ENCODE measurements at regions not wholly inside any gene's neighbourhood (a gene's known extent, or its start where the extent isn't known, plus 50 kb on each side); places are given as distances from the start of the nearest gene placed in this dataset.

DNA sequence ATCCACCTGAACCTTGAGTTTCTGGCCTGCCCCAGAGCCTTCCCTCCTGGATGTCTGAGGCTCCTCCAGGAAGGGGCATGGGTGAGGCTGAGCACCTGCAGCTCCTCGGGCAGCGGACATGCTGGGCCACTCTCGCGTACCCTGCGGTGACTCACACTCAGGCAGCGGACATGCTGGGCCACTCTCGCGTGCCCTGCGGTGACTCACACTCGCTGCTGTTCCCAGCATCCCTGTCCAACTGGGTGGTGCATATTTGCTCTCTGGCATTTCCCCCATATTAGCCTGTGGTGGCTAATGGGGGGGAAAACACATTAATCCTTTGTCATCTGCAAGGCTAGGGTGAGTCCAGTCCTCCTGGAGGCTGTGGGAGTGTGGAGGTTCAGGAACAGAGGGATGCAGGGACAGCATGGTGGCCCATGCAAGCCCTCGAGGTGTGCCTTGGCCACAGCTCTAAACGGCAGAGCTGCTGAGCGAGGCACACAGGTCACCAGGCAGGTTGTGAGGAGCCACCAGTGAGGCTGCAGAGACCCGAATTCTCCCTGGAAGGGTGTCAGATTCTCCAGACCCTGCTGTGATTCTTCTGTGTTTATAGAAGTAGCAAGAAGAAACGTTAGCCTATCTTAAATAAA, 728.1 kb downstream of the BRD1 start:
- H4K20me1 ChIP-seq: peaks cover 0 to 9% (median 0%) of the 10 kb centered on the region in 11 experiments; a peak in 3 of 22 replicates
- H3K36me3 ChIP-seq: no peaks in the 10 kb centered on the region
- H3K4me2 ChIP-seq: peak overlapping the region in 6 of 11 experiments; percentile 60 to 72 (median 66); a peak in 9 of 22 replicates
- no peak overlapping the region for H3K27ac ChIP-seq
- no peak overlapping the region for H3K9ac ChIP-seq
- H3K27me3 ChIP-seq: peaks cover 0 to 19% (median 5%) of the 10 kb centered on the region in 11 experiments; a peak in 8 of 22 replicates
- H3K4me3 ChIP-seq: no peak overlapping the region
- no peaks in the 10 kb centered on the region for H3K9me3 ChIP-seq (replicated peaks in 1 of 11)
- H3K4me1 ChIP-seq: peaks cover 0 to 42% (median 27%) of the 10 kb centered on the region in 10 experiments; a peak in 14 of 20 replicates
- TF ChIP-seq Cebpa-rat (IDR thresholded peaks at IDR 0.05): no peak

- Histone ChIP-seq H4K20me1 (peaks cover 0 to 9% (median 0%) of the 10 kb centered on the region in 11 experiments; a peak in 3 of 22 replicates), H3K9me3 (replicated peaks in 1 of 11) (no peaks in the 10 kb centered on the region), H3K36me3 (no peaks in the 10 kb centered on the region), H3K4me2 (no peak overlapping the region), H3K27ac (no peak overlapping the region), H3K4me3 (no peak overlapping the region), H3K9ac (no peak overlapping the region), H3K4me1 (peaks cover 0 to 43% (median 29%) of the 10 kb centered on the region in 10 experiments; a peak in 14 of 20 replicates), H3K27me3 (peaks cover 0 to 19% (median 5%) of the 10 kb centered on the region in 11 experiments; a peak in 8 of 22 replicates)
- TF ChIP-seq Cebpa-rat (IDR thresholded peaks at IDR 0.05): no peak
These were observed 728.6 kb downstream of the BRD1 start for GRCh38 chr22:49099089-49099488.

- Histone ChIP-seq H3K4me3 (no peak overlapping the region), H3K9me3 (replicated peaks in 1 of 11) (no peaks in the 10 kb centered on the region), H3K4me1 (peaks cover 0 to 50% (median 37%) of the 10 kb centered on the region in 10 experiments; a peak in 14 of 20 replicates), H3K9ac (no peak overlapping the region), H3K4me2 (no peak overlapping the region), H3K36me3 (no peaks in the 10 kb centered on the region), H4K20me1 (peaks cover 0 to 9% (median 0%) of the 10 kb centered on the region in 11 experiments; a peak in 3 of 22 replicates), H3K27me3 (peaks cover 0 to 19% (median 5%) of the 10 kb centered on the region in 11 experiments; a peak in 8 of 22 replicates), H3K27ac (no peak overlapping the region)
- no peak for TF ChIP-seq Cebpa-rat (IDR thresholded peaks at IDR 0.05)
These were observed 729.7 kb downstream of the BRD1 start for GRCh38 chr22:49097966-49098365.

GRCh38 chr22:49097171-49097925, 730.3 kb downstream of the BRD1 start:
- Histone ChIP-seq H3K9ac (no peak overlapping the region), H4K20me1 (peaks cover 0 to 9% (median 0%) of the 10 kb centered on the region in 11 experiments; a peak in 3 of 22 replicates), H3K27me3 (peaks cover 0 to 19% (median 5%) of the 10 kb centered on the region in 11 experiments; a peak in 8 of 22 replicates), H3K4me1 (peaks cover 2 to 52% (median 40%) of the 10 kb centered on the region in 10 experiments), H3K4me3 (no peak overlapping the region), H3K36me3 (no peaks in the 10 kb centered on the region), H3K9me3 (replicated peaks in 1 of 11) (no peaks in the 10 kb centered on the region), H3K4me2 (no peak overlapping the region), H3K27ac (no peak overlapping the region)
- TF ChIP-seq Cebpa-rat (IDR thresholded peaks at IDR 0.05): no peak

- Histone ChIP-seq H4K20me1 (peaks cover 0 to 9% (median 0%) of the 10 kb centered on the region in 11 experiments; a peak in 2 of 22 replicates), H3K27ac (no peak overlapping the region), H3K36me3 (no peaks in the 10 kb centered on the region), H3K4me2 (no peak overlapping the region), H3K4me1 (peaks cover 11 to 53% (median 43%) of the 10 kb centered on the region in 10 experiments), H3K9ac (no peak overlapping the region), H3K9me3 (replicated peaks in 1 of 11) (no peaks in the 10 kb centered on the region), H3K27me3 (peaks cover 0 to 13% (median 5%) of the 10 kb centered on the region in 11 experiments; a peak in 8 of 22 replicates), H3K4me3 (no peak overlapping the region)
- no peak for TF ChIP-seq Cebpa-rat (IDR thresholded peaks at IDR 0.05)
These were observed 731.2 kb downstream of the BRD1 start for GRCh38 chr22:49096476-49096875.

- peaks cover 0 to 7% (median 0%) of the 10 kb centered on the region in 11 experiments; a peak in 1 of 22 replicates for H4K20me1 ChIP-seq
- no peaks in the 10 kb centered on the region for H3K9me3 ChIP-seq (replicated peaks in 1 of 11)
- no peak for TF ChIP-seq Cebpa-rat (IDR thresholded peaks at IDR 0.05)
- H3K4me2 ChIP-seq: no peak overlapping the region
- no peak overlapping the region for H3K9ac ChIP-seq
- H3K4me1 ChIP-seq: peaks cover 13 to 44% (median 35%) of the 10 kb centered on the region in 10 experiments
- peaks cover 0 to 2% (median 0%) of the 10 kb centered on the region in 11 experiments; a peak in 7 of 22 replicates for H3K27me3 ChIP-seq
- no peak overlapping the region for H3K4me3 ChIP-seq
- H3K36me3 ChIP-seq: no peaks in the 10 kb centered on the region
- no peak overlapping the region for H3K27ac ChIP-seq
These were observed 732.3 kb downstream of the BRD1 start for GRCh38 chr22:49095366-49095765.

DNA sequence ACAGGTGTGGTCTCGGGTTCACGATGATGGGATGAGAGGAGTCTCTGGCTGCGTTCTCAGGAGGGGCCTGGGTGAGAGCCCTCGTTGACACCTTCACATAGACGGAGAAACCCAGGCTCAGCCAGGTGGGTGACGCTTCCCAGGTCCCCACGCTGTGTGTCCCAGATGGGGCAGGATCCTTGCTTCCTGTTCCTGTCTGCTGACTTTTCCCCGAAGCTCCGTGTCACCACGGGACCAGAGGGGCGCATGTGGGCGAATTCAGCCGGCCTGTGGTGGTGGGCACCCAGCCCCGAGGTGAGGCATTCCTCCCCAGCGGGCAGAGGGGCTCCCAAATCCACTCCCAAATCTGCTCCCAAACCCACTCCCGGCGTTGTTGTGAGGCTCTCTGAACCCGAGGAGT, 732.8 kb downstream of the BRD1 start:
- no peaks in the 10 kb centered on the region for H3K27me3 ChIP-seq
- no peak overlapping the region for H3K9ac ChIP-seq
- H3K36me3 ChIP-seq: no peaks in the 10 kb centered on the region
- H3K4me1 ChIP-seq: peaks cover 13 to 39% (median 30%) of the 10 kb centered on the region in 10 experiments
- H3K4me2 ChIP-seq: no peak overlapping the region; a peak in 2 of 22 replicates
- no peaks in the 10 kb centered on the region for H3K9me3 ChIP-seq (replicated peaks in 1 of 11)
- H4K20me1 ChIP-seq: peaks cover 0 to 7% (median 0%) of the 10 kb centered on the region in 11 experiments; a peak in 1 of 22 replicates
- no peak for TF ChIP-seq Cebpa-rat (IDR thresholded peaks at IDR 0.05)
- H3K27ac ChIP-seq: no peak overlapping the region
- H3K4me3 ChIP-seq: no peak overlapping the region

- Histone ChIP-seq H3K4me3 (no peak overlapping the region), H3K4me1 (peaks cover 13 to 35% (median 28%) of the 10 kb centered on the region in 10 experiments), H3K4me2 (peak overlapping the region in 2 of 11 experiments; percentile 20 to 40; a peak in 2 of 22 replicates), H3K27ac (no peak overlapping the region), H4K20me1 (peaks cover 0 to 7% (median 0%) of the 10 kb centered on the region in 11 experiments; a peak in 1 of 22 replicates), H3K36me3 (no peaks in the 10 kb centered on the region), H3K9ac (no peak overlapping the region), H3K27me3 (no peaks in the 10 kb centered on the region), H3K9me3 (replicated peaks in 1 of 11) (no peaks in the 10 kb centered on the region)
- TF ChIP-seq Cebpa-rat (IDR thresholded peaks at IDR 0.05): no peak
These were observed 733.5 kb downstream of the BRD1 start for GRCh38 chr22:49094151-49094550.
